ENCODE measurements at regions not wholly inside any gene's neighbourhood (a gene's known extent, or its start where the extent isn't known, plus 50 kb on each side); places are given as distances from the start of the nearest gene placed in this dataset.

GRCh38 chrX:124641737-124642491, 295.6 kb downstream of the SH2D1A start:
- TF ChIP-seq CTCF (conservative IDR thresholded peaks at IDR 0.05) (no peak), EZH2 (IDR thresholded peaks at IDR 0.05; ENCODE audit: low read depth) (no peak)

All from PC-9 (cell line).